Endodermal cell (in vitro differentiated cells): ENCODE measurements at regions not wholly inside any gene's neighbourhood (a gene's known extent, or its start where the extent isn't known, plus 50 kb on each side); places are given as distances from the start of the nearest gene placed in this dataset.

Source experiments
- DNase-seq: peaks from one replicate; pipeline ENCODE4 v3.0.0-alpha.2; 2017
- H3K27ac ChIP-seq: 2 replicates; pipeline ENCODE4 v1.5.1; 2013; ENCODE audit warnings: mild to moderate bottlenecking, low read depth, low read length, moderate library complexity
- H3K27me3 ChIP-seq: 2 replicates; pipeline ENCODE4 v1.6.1; 2013; ENCODE audit warnings: mild to moderate bottlenecking, low read length, moderate library complexity; ENCODE audit not compliant: insufficient read depth, control insufficient read depth, poor library complexity, severe bottlenecking
- H3K36me3 ChIP-seq: 2 replicates; pipeline ENCODE4 v1.7.0; 2013; ENCODE audit warnings: mild to moderate bottlenecking, low read length, moderate library complexity; ENCODE audit not compliant: control insufficient read depth, insufficient read depth
- H3K4me1 ChIP-seq: one replicate; pipeline ENCODE4 v1.7.0; 2013; ENCODE audit warnings: low read length; ENCODE audit not compliant: control insufficient read depth, insufficient read depth
- H3K4me3 ChIP-seq: 2 replicates; pipeline ENCODE4 v1.5.1; 2013; ENCODE audit warnings: mild to moderate bottlenecking, low read length, moderate library complexity
- H3K9ac ChIP-seq: 2 replicates; pipeline ENCODE4 v1.6.1; 2013; ENCODE audit warnings: mild to moderate bottlenecking, low read length, moderate library complexity; ENCODE audit not compliant: poor library complexity, severe bottlenecking; ENCODE audit errors: extremely low read depth
- H3K9me3 ChIP-seq: 2 replicates; pipeline ENCODE4 v1.6.1; 2013; ENCODE audit warnings: mild to moderate bottlenecking, low read length, moderate library complexity; ENCODE audit not compliant: control insufficient read depth
- H3K27ac Mint-ChIP-seq: 2 replicates; pipeline ENCODE4 v1.8.0; 2020; ENCODE audit warnings: mixed read lengths
- H3K27me3 Mint-ChIP-seq: 2 replicates; pipeline ENCODE4 v1.8.0; 2021; ENCODE audit warnings: mild to moderate bottlenecking, mixed read lengths; ENCODE audit not compliant: insufficient read depth
- H3K36me3 Mint-ChIP-seq: 2 replicates; pipeline ENCODE4 v1.8.0; 2020; ENCODE audit warnings: low read depth, mixed read lengths
- H3K4me1 Mint-ChIP-seq: 2 replicates; pipeline ENCODE4 v1.8.0; 2020; ENCODE audit warnings: mixed read lengths
- H3K4me3 Mint-ChIP-seq: 2 replicates; pipeline ENCODE4 v1.8.0; 2020; ENCODE audit warnings: mild to moderate bottlenecking, moderate library complexity, mixed read lengths
- H3K9me3 Mint-ChIP-seq: 2 replicates; pipeline ENCODE4 v1.8.0; 2020; ENCODE audit warnings: mild to moderate bottlenecking, mixed read lengths
- CTCF ChIP-seq: fragments of 200-600 bp; sonication (generic); conservative IDR thresholded peaks from 2 replicates; pipeline ENCODE4 v1.5.0; 2021; ENCODE audit warnings: antibody characterized with exemption, mild to moderate bottlenecking
- WGBS, 2 experiments: methylation state at CpG; one replicate each; pipeline versions ENCODE4 v1.1.5 to v1.1.7; 2013; ENCODE audit warnings: missing lambda C conversion rate in 2 of 2, mixed read lengths in 1 of 2; ENCODE audit not compliant: insufficient coverage in 1 of 2, insufficient read length in 1 of 2; 5-methylcytosine and 5-hydroxymethylcytosine counted together

GRCh38 chr10:108336836-108337235 lies 1172.3 kb upstream of the SORCS1 start:
- Histone ChIP-seq H3K27me3 (no peaks in the 10 kb centered on the region), H3K4me1 (no peaks in the 10 kb centered on the region), H3K9ac (no peak overlapping the region), H3K27ac (no peak overlapping the region), H3K36me3 (no peaks in the 10 kb centered on the region), H3K4me3 (no peak overlapping the region), H3K9me3 (peaks cover 15% of the 10 kb centered on the region)
- H3K4me3 Mint-ChIP-seq = no peak overlapping the region
- peaks cover 1% of the 10 kb centered on the region for H3K4me1 Mint-ChIP-seq
- no peaks in the 10 kb centered on the region for H3K36me3 Mint-ChIP-seq
- no peak for TF ChIP-seq CTCF
- peaks cover 1% of the 10 kb centered on the region for H3K27me3 Mint-ChIP-seq
- no peaks in the 10 kb centered on the region for H3K9me3 Mint-ChIP-seq
- no peak for DNase-seq
- H3K27ac Mint-ChIP-seq = no peak overlapping the region

GRCh38 chr10:108327706-108328105 lies 1163.2 kb upstream of the SORCS1 start:
- no peaks in the 10 kb centered on the region for H3K4me1 ChIP-seq
- no peak overlapping the region for H3K9ac ChIP-seq
- no peak overlapping the region for H3K27ac ChIP-seq
- Mint-ChIP-seq H3K4me1 (peaks cover 18% of the 10 kb centered on the region), H3K27me3 (peaks cover 52% of the 10 kb centered on the region), H3K36me3 (no peaks in the 10 kb centered on the region), H3K4me3 (no peak overlapping the region), H3K9me3 (no peaks in the 10 kb centered on the region), H3K27ac (no peak overlapping the region)
- no peak for TF ChIP-seq CTCF
- 76 to 89% methylated on average over 2 to 3 of the region's 3 CpGs for WGBS, 2 experiments
- H3K27me3 ChIP-seq = peaks cover 13% of the 10 kb centered on the region
- H3K9me3 ChIP-seq = no peaks in the 10 kb centered on the region
- DNase-seq = no peak
- H3K36me3 ChIP-seq = no peaks in the 10 kb centered on the region
- H3K4me3 ChIP-seq = no peak overlapping the region

- H3K4me1 Mint-ChIP-seq = peaks cover 18% of the 10 kb centered on the region
- Histone ChIP-seq H3K9me3 (no peaks in the 10 kb centered on the region), H3K27me3 (peaks cover 36% of the 10 kb centered on the region), H3K9ac (no peak overlapping the region), H3K4me1 (no peaks in the 10 kb centered on the region), H3K4me3 (no peak overlapping the region), H3K36me3 (no peaks in the 10 kb centered on the region), H3K27ac (no peak overlapping the region)
- peaks cover 67% of the 10 kb centered on the region for H3K27me3 Mint-ChIP-seq
- no peak overlapping the region for H3K27ac Mint-ChIP-seq
- no peak overlapping the region for H3K4me3 Mint-ChIP-seq
- H3K36me3 Mint-ChIP-seq = no peaks in the 10 kb centered on the region
- H3K9me3 Mint-ChIP-seq = no peaks in the 10 kb centered on the region
- peak; percentile 71 for DNase-seq
- TF ChIP-seq CTCF = no peak
- 47 to 92% methylated on average over 2 to 3 of the region's 3 CpGs for WGBS, 2 experiments
Measured at GRCh38 chr10:108323274-108323798, 1158.8 kb upstream of the SORCS1 start.
